ENCODE measurements at regions not wholly inside any gene's neighbourhood (a gene's known extent, or its start where the extent isn't known, plus 50 kb on each side); places are given as distances from the start of the nearest gene placed in this dataset.

DNA sequence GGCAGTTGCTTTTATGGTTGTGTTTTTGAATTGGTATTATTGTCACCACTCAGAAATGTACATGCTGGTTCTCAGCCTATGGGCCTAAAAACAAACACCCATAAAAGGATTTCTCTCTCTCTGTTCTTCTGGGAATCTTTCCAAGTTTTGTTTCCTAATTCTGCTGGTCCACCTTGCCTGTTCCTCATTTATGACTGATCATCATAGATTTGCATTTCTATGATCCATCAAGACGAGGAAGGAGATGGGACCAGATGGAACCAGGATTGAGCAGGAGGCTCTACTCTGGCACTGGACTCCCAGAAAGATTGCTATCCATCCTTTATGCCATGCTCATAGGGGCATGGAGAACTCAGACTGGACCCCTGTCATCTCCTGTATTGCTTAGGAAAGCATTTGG, 162.2 kb downstream of the C1orf94 start:
- Mint-ChIP-seq H3K27me3 (ENCODE audit: insufficient read depth, low read depth, poor library complexity) (peaks cover 6% of the 10 kb centered on the region), H3K4me1 (no peaks in the 10 kb centered on the region), H3K4me3 (no peak overlapping the region), H3K36me3 (ENCODE audit: low read depth) (no peaks in the 10 kb centered on the region), H3K27ac (no peak overlapping the region), H3K9me3 (no peaks in the 10 kb centered on the region)
- H3K36me3 ChIP-seq (ENCODE audit: insufficient read depth): no peaks in the 10 kb centered on the region
- no peaks in the 10 kb centered on the region for H3F3A ChIP-seq (replicated peaks; ENCODE audit: low read depth)
- H3K4me1 ChIP-seq (ENCODE audit: insufficient read depth): no peaks in the 10 kb centered on the region
- no peak for ATAC-seq
- H3K4me2 ChIP-seq: no peak overlapping the region
- no peaks in the 10 kb centered on the region for H3K27me3 ChIP-seq (ENCODE audit: insufficient read depth)
- DNase-seq (ENCODE audit: low spot score): no peak
- H4K20me1 ChIP-seq (replicated peaks; ENCODE audit: insufficient read depth): no peaks in the 10 kb centered on the region
- TF ChIP-seq EZH2 (IDR thresholded peaks at IDR 0.05; ENCODE audit: low read depth, unreplicated experiment) (no peak), NANOG (IDR thresholded peaks at IDR 0.05; ENCODE audit: borderline replicate concordance) (no peak), ZNF462 (CRISPR knock-in tag; IDR thresholded peaks at IDR 0.05) (no peak), STAT1 (IDR thresholded peaks at IDR 0.05; ENCODE audit: unreplicated experiment) (no peak), EZH2phosphoT487 (IDR thresholded peaks at IDR 0.05; ENCODE audit: unreplicated experiment) (no peak), ZNF331 (CRISPR knock-in tag; IDR thresholded peaks at IDR 0.05; ENCODE audit: low read depth) (no peak), CTCF (conservative IDR thresholded peaks at IDR 0.05; ENCODE audit: low read depth in 2 of 2) (no peak), JUNB (IDR thresholded peaks at IDR 0.05; ENCODE audit: unreplicated experiment) (no peak), ZNF114 (CRISPR knock-in tag; IDR thresholded peaks at IDR 0.05) (no peak), CREB1 (CRISPR knock-in tag; IDR thresholded peaks at IDR 0.05; ENCODE audit: low read depth) (no peak), POLR2AphosphoS5 (IDR thresholded peaks at IDR 0.05; ENCODE audit: low read depth) (no peak)
- TF ChIP-seq, protein P1, sequence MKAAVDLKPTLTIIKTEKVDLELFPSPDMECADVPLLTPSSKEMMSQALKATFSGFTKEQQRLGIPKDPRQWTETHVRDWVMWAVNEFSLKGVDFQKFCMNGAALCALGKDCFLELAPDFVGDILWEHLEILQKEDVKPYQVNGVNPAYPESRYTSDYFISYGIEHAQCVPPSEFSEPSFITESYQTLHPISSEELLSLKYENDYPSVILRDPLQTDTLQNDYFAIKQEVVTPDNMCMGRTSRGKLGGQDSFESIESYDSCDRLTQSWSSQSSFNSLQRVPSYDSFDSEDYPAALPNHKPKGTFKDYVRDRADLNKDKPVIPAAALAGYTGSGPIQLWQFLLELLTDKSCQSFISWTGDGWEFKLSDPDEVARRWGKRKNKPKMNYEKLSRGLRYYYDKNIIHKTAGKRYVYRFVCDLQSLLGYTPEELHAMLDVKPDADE (IDR thresholded peaks at IDR 0.05): no peak
- TF ChIP-seq, protein P2, sequence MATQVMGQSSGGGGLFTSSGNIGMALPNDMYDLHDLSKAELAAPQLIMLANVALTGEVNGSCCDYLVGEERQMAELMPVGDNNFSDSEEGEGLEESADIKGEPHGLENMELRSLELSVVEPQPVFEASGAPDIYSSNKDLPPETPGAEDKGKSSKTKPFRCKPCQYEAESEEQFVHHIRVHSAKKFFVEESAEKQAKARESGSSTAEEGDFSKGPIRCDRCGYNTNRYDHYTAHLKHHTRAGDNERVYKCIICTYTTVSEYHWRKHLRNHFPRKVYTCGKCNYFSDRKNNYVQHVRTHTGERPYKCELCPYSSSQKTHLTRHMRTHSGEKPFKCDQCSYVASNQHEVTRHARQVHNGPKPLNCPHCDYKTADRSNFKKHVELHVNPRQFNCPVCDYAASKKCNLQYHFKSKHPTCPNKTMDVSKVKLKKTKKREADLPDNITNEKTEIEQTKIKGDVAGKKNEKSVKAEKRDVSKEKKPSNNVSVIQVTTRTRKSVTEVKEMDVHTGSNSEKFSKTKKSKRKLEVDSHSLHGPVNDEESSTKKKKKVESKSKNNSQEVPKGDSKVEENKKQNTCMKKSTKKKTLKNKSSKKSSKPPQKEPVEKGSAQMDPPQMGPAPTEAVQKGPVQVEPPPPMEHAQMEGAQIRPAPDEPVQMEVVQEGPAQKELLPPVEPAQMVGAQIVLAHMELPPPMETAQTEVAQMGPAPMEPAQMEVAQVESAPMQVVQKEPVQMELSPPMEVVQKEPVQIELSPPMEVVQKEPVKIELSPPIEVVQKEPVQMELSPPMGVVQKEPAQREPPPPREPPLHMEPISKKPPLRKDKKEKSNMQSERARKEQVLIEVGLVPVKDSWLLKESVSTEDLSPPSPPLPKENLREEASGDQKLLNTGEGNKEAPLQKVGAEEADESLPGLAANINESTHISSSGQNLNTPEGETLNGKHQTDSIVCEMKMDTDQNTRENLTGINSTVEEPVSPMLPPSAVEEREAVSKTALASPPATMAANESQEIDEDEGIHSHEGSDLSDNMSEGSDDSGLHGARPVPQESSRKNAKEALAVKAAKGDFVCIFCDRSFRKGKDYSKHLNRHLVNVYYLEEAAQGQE (IDR thresholded peaks at IDR 0.05; ENCODE audit: unreplicated experiment): no peak
- H3K9me2 ChIP-seq (ENCODE audit: insufficient read depth): no peaks in the 10 kb centered on the region
- no peak overlapping the region for H3K4me3 ChIP-seq
- no peak overlapping the region for H2AFZ ChIP-seq
- no peaks in the 10 kb centered on the region for H3K79me2 ChIP-seq (replicated peaks; ENCODE audit: insufficient read depth)
- H3K27ac ChIP-seq (ENCODE audit: low read depth): no peak overlapping the region

Data from GM23338 (cell line).